Left forelimb (tissue), 1 donor: ENCODE measurements at regions not wholly inside any gene's neighbourhood (a gene's known extent, or its start where the extent isn't known, plus 50 kb on each side); places are given as distances from the start of the nearest gene placed in this dataset.
"Not testable (repeated sequence)": the region's sequence is repeated elsewhere in the genome, so short reads cannot be mapped to it uniquely, and the experiment has no call there.

ENCODE experiments used
- DNase-seq: peaks from one replicate; pipeline ENCODE4 v3.0.0-alpha.2; 2018; ENCODE audit warnings: low spot score

GRCh38 chr18:41134426-41134825 is 820.6 kb upstream of the PIK3C3 start:
- no peak for DNase-seq

- no peak for DNase-seq
These were observed 824.0 kb upstream of the PIK3C3 start for GRCh38 chr18:41131050-41131449.

GRCh38 chr18:41128545-41128944 is 826.5 kb upstream of the PIK3C3 start:
- DNase-seq = no peak

- no peak for DNase-seq
These were observed 826.9 kb upstream of the PIK3C3 start for GRCh38 chr18:41128126-41128525.

GRCh38 chr18:41126541-41127235 is 828.3 kb upstream of the PIK3C3 start:
- DNase-seq = no peak

GRCh38 chr18:41121116-41121826 is 833.8 kb upstream of the PIK3C3 start:
- no peak for DNase-seq

- DNase-seq = no peak
These were observed 836.0 kb upstream of the PIK3C3 start for GRCh38 chr18:41119031-41119430.

GRCh38 chr18:41113885-41114482 is 841.0 kb upstream of the PIK3C3 start:
- DNase-seq = no peak

GRCh38 chr18:41099451-41099850 is 855.6 kb upstream of the PIK3C3 start:
- DNase-seq = no peak

GRCh38 chr18:41096504-41096903 is 858.5 kb upstream of the PIK3C3 start:
- no peak for DNase-seq

- DNase-seq = no peak
These were observed 878.0 kb upstream of the PIK3C3 start for GRCh38 chr18:41077076-41077475.

GRCh38 chr18:41075212-41075611 is 879.8 kb upstream of the PIK3C3 start:
- DNase-seq = no peak

GRCh38 chr18:41073372-41073954 is 881.6 kb upstream of the PIK3C3 start:
- no peak for DNase-seq

- no peak for DNase-seq
These were observed 882.1 kb upstream of the PIK3C3 start for GRCh38 chr18:41072946-41073345.

GRCh38 chr18:41071826-41072225 is 883.2 kb upstream of the PIK3C3 start:
- DNase-seq = no peak

GRCh38 chr18:41069167-41069566 is 885.9 kb upstream of the PIK3C3 start:
- no peak for DNase-seq

- no peak for DNase-seq
These were observed 890.1 kb upstream of the PIK3C3 start for GRCh38 chr18:41064916-41065315.

GRCh38 chr18:41060967-41061366 is 894.1 kb upstream of the PIK3C3 start:
- DNase-seq = no peak

GRCh38 chr18:41059126-41059415 is 896.0 kb upstream of the PIK3C3 start:
- no peak for DNase-seq

- no peak for DNase-seq
These were observed 896.5 kb upstream of the PIK3C3 start for GRCh38 chr18:41058351-41059125.

- DNase-seq = no peak
These were observed 902.4 kb upstream of the PIK3C3 start for GRCh38 chr18:41052625-41053024.

- DNase-seq = not testable (repeated sequence)
These were observed 908.8 kb upstream of the PIK3C3 start for GRCh38 chr18:41046250-41046649.
